Erythroblast (primary cell): ENCODE measurements at regions not wholly inside any gene's neighbourhood (a gene's known extent, or its start where the extent isn't known, plus 50 kb on each side); places are given as distances from the start of the nearest gene placed in this dataset.

Experiments
- GATA1 ChIP-seq: IDR thresholded peaks from 2 replicates; pipeline ENCODE4 v1.6.1; 2011; ENCODE audit warnings: low read depth, mild to moderate bottlenecking, control low read depth, low read length, moderate library complexity
- POLR2A ChIP-seq: IDR thresholded peaks from 2 replicates; pipeline ENCODE4 v1.6.1; 2011; ENCODE audit warnings: mild to moderate bottlenecking, low read length

DNA sequence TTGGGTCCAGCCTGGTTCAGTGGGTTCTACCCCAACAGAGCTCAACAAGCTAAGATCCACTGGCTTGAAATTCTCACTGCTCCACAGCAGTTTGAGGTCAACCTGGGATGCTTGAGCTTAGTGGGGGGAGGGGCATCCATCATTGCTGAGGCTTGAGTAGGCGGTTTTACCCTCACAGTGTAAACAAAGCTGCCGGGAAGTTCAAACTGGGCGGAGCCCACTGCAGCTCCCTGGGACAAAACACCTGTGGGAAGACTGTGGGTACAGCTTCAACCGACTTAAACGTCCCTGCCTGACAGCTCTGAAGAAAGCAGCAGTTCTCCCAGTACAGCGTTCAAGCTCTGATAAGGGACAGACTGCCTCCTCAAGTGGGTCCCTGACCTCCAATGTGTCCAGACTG is 1161.9 kb downstream of the UQCRFS1 start:
- TF ChIP-seq POLR2A (no peak), GATA1 (no peak)
